MM.1S (cell line): ENCODE measurements at regions not wholly inside any gene's neighbourhood (a gene's known extent, or its start where the extent isn't known, plus 50 kb on each side); places are given as distances from the start of the nearest gene placed in this dataset.

Source experiments
- DNase-seq: peaks from one replicate; pipeline ENCODE4 v3.0.0-alpha.2; 2015
- H2AFZ ChIP-seq: fragments of 300-600 bp; sonication (generic); 2 replicates; pipeline ENCODE4 v1.6.0; 2016; ENCODE audit warnings: antibody characterized with exemption, low read length
- H3F3A ChIP-seq: fragments of 300-600 bp; sonication (generic); 2 replicates; pipeline ENCODE4 v1.6.1; 2016; ENCODE audit warnings: mild to moderate bottlenecking, antibody characterized with exemption, low read length, moderate library complexity, mixed read lengths; ENCODE audit not compliant: insufficient read depth
- H3K27ac ChIP-seq: fragments of 300-600 bp; sonication (generic); 2 replicates; pipeline ENCODE4 v1.5.1; 2016; ENCODE audit warnings: mild to moderate bottlenecking, low read length
- H3K27me3 ChIP-seq: fragments of 300-600 bp; sonication (generic); replicated peaks from 2 replicates; pipeline ENCODE4 v1.6.0; 2016; ENCODE audit warnings: low read length; ENCODE audit not compliant: insufficient read depth
- H3K36me3 ChIP-seq: fragments of 300-600 bp; sonication (generic); replicated peaks from 2 replicates; pipeline ENCODE4 v1.6.1; 2016; ENCODE audit warnings: mild to moderate bottlenecking, low read length, mixed read lengths; ENCODE audit not compliant: insufficient read depth
- H3K4me1 ChIP-seq: fragments of 300-600 bp; sonication (generic); 2 replicates; pipeline ENCODE4 v1.6.1; 2016; ENCODE audit warnings: low read length, mixed read lengths
- H3K4me2 ChIP-seq: fragments of 300-600 bp; sonication (generic); 2 replicates; pipeline ENCODE4 v1.6.0; 2016; ENCODE audit warnings: low read depth, low read length
- H3K4me3 ChIP-seq: fragments of 300-600 bp; sonication (generic); 2 replicates; pipeline ENCODE4 v1.5.1; 2016; ENCODE audit warnings: low read length, mixed read lengths
- H3K79me2 ChIP-seq: fragments of 300-600 bp; sonication (generic); 2 replicates; pipeline ENCODE4 v1.6.1; 2016; ENCODE audit warnings: mixed run types, low read length, mixed read lengths
- H3K9ac ChIP-seq: fragments of 300-600 bp; sonication (generic); 2 replicates; pipeline ENCODE4 v1.6.1; 2016; ENCODE audit warnings: low read length, mixed read lengths
- H3K9me2 ChIP-seq: fragments of 300-600 bp; sonication (generic); replicated peaks from 2 replicates; pipeline ENCODE4 v1.6.1; 2016; ENCODE audit warnings: mild to moderate bottlenecking, low read length, mixed read lengths; ENCODE audit not compliant: insufficient read depth
- H3K9me3 ChIP-seq: fragments of 300-600 bp; sonication (generic); replicated peaks from 2 replicates; pipeline ENCODE4 v1.6.1; 2016; ENCODE audit warnings: mild to moderate bottlenecking, low read length, mixed read lengths; ENCODE audit not compliant: insufficient read depth
- H4K20me1 ChIP-seq: fragments of 300-600 bp; sonication (generic); 2 replicates; pipeline ENCODE4 v1.6.1; 2016; ENCODE audit warnings: mild to moderate bottlenecking, low read length, moderate library complexity, mixed read lengths; ENCODE audit not compliant: insufficient read depth
- EZH2 ChIP-seq: fragments of 300-600 bp; sonication (generic); optimal IDR thresholded peaks from 2 replicates; pipeline ENCODE3; 2017; ENCODE audit warnings: low read depth, mild to moderate bottlenecking, antibody characterized with exemption, low read length, mixed read lengths
- EZH2phosphoT487 ChIP-seq: fragments of 300-600 bp; sonication (generic); IDR thresholded peaks from 2 replicates; pipeline ENCODE4 v1.6.1; 2018; ENCODE audit warnings: antibody characterized with exemption, low read length
- TF ChIP-seq, protein P1 (sequence below): fragments of 300-600 bp; sonication (generic); IDR thresholded peaks from 2 replicates; pipeline ENCODE4 v1.5.1; 2016; ENCODE audit warnings: antibody characterized with exemption, low read length, mixed read lengths

DNA sequence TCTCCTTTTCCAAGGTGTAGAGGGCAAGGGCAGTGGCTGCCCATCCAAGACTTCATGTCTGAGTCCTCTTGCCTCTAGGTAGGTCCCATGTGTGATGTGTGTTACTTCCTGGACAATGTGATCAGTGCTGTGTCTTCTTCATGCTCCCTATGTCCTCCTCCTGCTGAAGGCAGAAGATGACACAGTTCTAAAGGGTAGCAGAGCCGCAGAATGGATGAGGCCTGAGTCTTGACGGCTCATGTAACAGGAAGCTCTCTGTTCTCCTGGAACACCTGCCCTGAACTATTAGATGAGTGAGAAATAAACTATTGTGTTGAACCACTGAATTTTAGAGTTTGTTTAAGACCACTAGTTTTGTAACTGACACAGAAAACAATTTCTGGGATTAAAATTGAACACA is 165.9 kb downstream of the NDFIP2 start:
- no peak overlapping the region for H3K4me3 ChIP-seq
- no peaks in the 10 kb centered on the region for H4K20me1 ChIP-seq
- H3K27ac ChIP-seq: no peak overlapping the region
- TF ChIP-seq, protein P1, sequence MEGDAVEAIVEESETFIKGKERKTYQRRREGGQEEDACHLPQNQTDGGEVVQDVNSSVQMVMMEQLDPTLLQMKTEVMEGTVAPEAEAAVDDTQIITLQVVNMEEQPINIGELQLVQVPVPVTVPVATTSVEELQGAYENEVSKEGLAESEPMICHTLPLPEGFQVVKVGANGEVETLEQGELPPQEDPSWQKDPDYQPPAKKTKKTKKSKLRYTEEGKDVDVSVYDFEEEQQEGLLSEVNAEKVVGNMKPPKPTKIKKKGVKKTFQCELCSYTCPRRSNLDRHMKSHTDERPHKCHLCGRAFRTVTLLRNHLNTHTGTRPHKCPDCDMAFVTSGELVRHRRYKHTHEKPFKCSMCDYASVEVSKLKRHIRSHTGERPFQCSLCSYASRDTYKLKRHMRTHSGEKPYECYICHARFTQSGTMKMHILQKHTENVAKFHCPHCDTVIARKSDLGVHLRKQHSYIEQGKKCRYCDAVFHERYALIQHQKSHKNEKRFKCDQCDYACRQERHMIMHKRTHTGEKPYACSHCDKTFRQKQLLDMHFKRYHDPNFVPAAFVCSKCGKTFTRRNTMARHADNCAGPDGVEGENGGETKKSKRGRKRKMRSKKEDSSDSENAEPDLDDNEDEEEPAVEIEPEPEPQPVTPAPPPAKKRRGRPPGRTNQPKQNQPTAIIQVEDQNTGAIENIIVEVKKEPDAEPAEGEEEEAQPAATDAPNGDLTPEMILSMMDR: no peak
- TF ChIP-seq EZH2phosphoT487 (no peak), EZH2 (no peak)
- DNase-seq: no peak
- H2AFZ ChIP-seq: no peak overlapping the region
- no peak overlapping the region for H3K9ac ChIP-seq
- no peaks in the 10 kb centered on the region for H3K79me2 ChIP-seq
- no peaks in the 10 kb centered on the region for H3K36me3 ChIP-seq
- no peaks in the 10 kb centered on the region for H3K4me1 ChIP-seq
- no peak overlapping the region for H3K4me2 ChIP-seq
- H3F3A ChIP-seq: no peaks in the 10 kb centered on the region
- no peaks in the 10 kb centered on the region for H3K27me3 ChIP-seq
- H3K9me2 ChIP-seq: no peaks in the 10 kb centered on the region
- no peaks in the 10 kb centered on the region for H3K9me3 ChIP-seq

DNA sequence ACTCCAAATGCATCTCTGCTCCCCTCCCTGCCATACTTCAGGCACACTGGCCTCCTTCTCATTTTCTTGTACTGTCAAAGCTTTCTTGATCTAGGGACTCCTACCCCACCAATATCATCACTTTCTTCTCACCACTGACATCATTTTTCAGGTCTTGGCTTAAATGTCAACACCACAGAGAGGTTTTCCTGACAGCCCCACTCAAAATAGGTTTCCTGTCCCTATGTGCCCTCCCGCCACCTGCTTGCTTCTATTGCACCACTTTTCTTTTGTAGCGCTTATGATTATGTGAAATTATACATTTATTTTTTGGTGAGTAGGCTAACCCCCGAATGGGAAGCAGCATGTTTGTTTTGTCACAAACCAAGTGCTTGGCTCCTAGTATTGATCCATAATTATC is 164.6 kb downstream of the NDFIP2 start:
- Histone ChIP-seq H4K20me1 (no peaks in the 10 kb centered on the region), H3K4me3 (no peak overlapping the region), H3K9me3 (no peaks in the 10 kb centered on the region), H3F3A (no peaks in the 10 kb centered on the region), H2AFZ (no peak overlapping the region), H3K79me2 (no peaks in the 10 kb centered on the region), H3K4me1 (no peaks in the 10 kb centered on the region), H3K4me2 (no peak overlapping the region), H3K9me2 (no peaks in the 10 kb centered on the region), H3K36me3 (no peaks in the 10 kb centered on the region), H3K27ac (no peak overlapping the region), H3K9ac (no peak overlapping the region), H3K27me3 (no peaks in the 10 kb centered on the region)
- TF ChIP-seq, protein P1: no peak
- TF ChIP-seq EZH2phosphoT487 (no peak), EZH2 (no peak)
- no peak for DNase-seq

DNA sequence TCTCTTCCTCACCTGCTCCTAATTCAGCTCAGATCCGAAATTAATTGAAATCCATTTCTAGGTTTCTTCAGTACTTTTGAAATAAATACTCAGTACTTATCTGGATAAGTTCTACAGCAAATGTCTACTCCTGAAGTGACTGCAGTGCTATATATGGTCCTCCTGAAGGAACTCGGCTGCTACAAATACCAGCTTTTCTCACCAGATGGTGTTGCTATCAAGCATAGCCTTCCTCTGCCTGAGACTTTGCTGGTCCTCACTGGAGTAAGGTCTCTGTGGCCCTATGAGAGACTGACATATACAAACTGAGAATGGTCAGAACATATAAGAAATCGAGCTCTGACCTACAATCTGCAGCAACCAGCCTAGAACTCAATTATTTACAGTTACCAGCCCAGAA is 161.6 kb downstream of the NDFIP2 start:
- Histone ChIP-seq H3K27ac (no peak overlapping the region), H3K4me1 (no peaks in the 10 kb centered on the region), H2AFZ (no peak overlapping the region), H3K9me2 (no peaks in the 10 kb centered on the region), H3K27me3 (no peaks in the 10 kb centered on the region), H3F3A (no peaks in the 10 kb centered on the region), H3K36me3 (no peaks in the 10 kb centered on the region), H3K9ac (no peak overlapping the region), H4K20me1 (no peaks in the 10 kb centered on the region), H3K4me3 (no peak overlapping the region), H3K4me2 (no peak overlapping the region), H3K9me3 (no peaks in the 10 kb centered on the region), H3K79me2 (no peaks in the 10 kb centered on the region)
- DNase-seq: no peak
- TF ChIP-seq EZH2: no peak
- no peak for TF ChIP-seq EZH2phosphoT487
- TF ChIP-seq, protein P1: no peak
